HG03521 (cell line): ENCODE measurements at regions not wholly inside any gene's neighbourhood (a gene's known extent, or its start where the extent isn't known, plus 50 kb on each side); places are given as distances from the start of the nearest gene placed in this dataset.
"Not testable (repeated sequence)": the region's sequence is repeated elsewhere in the genome, so short reads cannot be mapped to it uniquely, and the experiment has no call there.

Experiments
- ATAC-seq: cut with Tn5 transposase; IDR thresholded peaks from one replicate; pipeline ENCODE4 v1.9.1; 2021; ENCODE audit warnings: mild to moderate bottlenecking, moderate library complexity; ENCODE audit not compliant: unreplicated experiment

DNA sequence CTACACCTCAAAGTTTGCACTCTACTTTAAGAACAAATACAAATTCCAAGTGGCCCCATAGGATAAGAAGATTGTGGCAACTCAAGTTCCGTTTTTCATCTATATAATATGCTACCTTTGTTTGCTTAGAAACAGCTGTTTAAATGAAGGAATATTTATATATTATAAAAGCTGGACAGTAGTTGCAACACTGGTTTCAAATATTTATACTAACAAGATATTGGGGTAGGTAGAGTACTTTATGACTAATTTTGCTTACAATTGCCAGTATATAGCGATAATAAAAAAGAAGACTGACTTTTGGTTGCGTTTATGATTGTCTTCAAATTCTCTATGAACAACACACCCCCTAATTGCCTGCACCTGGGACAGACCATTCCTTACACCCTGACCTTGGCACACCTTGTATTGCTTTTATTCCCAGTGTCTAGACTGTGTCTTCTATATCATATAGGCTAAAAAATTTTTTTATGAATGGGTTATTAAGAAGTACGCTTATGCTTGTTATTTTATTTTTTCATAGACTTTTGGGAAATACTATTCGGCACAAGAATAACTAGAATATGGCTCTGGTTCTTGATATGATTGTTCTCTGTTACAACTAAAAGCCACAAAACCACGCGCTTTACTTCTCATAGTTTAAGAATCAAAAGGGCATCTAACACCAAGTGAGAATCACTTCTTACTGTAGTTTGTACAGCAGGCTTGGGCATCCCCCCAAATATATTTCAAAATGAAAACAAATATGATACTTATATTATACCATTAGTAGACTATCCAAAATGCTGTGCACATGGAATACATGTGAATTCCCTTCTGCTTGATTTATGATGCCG, 455.4 kb upstream of the DCN start:
- no peak for ATAC-seq

GRCh38 chr12:91636721-91637120, 454.1 kb upstream of the DCN start:
- no peak for ATAC-seq

DNA sequence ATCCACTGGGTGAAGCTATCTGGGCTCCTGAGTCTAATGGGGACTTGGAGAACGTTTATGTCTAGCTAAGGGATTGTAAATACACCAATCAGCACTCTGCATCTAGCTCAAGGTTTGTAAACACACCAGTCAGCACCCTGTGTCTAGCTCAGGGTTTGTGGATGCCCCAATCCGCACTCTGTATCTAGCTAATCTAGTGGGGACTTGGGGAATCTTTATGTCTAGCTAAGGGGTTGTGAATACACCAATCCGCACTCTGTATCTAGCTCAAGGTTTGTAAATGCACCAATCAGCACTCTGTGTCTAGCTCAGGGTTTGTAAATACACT, 451.7 kb upstream of the DCN start:
- ATAC-seq = not testable (repeated sequence)

- no peak for ATAC-seq
Observed at GRCh38 chr12:91633734-91634357, 451.2 kb upstream of the DCN start.

- no peak for ATAC-seq
Observed at GRCh38 chr12:91633206-91633605, 450.6 kb upstream of the DCN start.

GRCh38 chr12:91632042-91632786, 449.6 kb upstream of the DCN start:
- no peak for ATAC-seq

DNA sequence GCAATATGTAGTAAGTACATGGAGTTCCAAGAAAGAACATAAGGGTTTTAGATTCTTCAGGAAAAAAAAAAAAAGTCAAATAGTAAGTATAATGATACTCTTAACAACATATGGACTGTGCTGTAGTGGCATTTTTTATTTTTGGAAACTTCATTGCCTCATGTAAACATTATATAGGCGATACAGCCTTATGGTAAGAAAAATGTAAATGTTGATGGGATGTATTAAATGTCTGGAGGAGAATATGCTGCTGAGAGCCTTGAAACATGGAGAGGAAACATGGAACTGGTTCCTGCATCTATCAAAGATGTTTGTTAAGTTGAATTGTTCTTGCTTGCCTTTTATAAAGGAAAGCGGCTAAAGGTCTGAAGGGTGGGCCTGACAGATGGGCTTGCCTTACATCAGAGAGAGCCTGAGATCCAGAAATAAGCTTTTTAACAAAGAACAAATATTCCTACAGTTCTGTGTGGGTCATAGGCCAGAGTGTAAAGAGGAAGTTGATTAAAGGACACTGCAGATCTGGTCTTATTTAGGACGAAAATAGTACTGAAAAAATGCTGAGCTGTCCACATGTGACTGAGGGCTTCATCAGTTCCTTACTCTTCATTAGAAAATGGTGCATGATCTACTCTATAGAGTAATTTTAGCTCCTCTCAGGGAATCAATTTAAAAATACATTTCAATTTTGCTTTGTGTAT, 448.1 kb upstream of the DCN start:
- no peak for ATAC-seq

DNA sequence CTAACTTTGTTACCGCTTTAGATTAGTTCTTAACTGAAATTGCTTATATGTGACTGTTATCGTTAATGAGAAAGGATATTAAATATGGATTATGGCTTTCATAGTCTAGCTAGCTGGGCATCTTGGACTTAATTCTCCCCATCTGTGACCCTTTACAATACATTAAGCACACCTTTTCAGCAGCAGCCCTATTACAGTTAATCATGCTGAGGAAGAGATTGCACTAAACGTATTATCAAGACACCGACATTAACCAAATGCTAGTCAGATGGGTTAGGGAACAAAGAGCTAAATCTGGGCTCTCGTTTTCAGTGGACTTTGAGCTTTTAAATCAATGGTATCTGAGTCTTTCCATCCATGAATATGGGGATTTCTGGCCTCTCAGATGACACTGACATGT, 447.5 kb upstream of the DCN start:
- no peak for ATAC-seq

GRCh38 chr12:91629440-91629839, 446.8 kb upstream of the DCN start:
- no peak for ATAC-seq

DNA sequence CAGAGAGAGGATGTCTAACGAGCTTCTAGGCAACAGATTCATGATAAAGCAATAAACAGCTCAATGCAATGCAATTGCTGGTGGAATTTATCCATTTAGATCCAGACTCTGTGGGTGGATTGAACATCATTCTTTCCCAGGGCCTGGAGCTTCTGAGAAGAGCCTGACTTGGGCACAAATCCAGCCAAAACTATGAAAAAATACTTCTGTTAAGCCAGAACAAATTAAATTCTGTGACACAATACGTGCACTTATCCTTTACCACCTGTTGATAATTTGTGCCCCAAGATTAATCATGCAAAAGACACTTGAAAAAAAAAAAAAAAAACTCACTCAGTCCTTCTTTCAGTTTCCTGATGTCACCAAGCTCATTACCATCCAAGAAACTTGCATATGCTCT, 446.0 kb upstream of the DCN start:
- no peak for ATAC-seq

- ATAC-seq = no peak
Observed at GRCh38 chr12:91627225-91627624, 444.6 kb upstream of the DCN start.

GRCh38 chr12:91622981-91623380, 440.4 kb upstream of the DCN start:
- no peak for ATAC-seq

DNA sequence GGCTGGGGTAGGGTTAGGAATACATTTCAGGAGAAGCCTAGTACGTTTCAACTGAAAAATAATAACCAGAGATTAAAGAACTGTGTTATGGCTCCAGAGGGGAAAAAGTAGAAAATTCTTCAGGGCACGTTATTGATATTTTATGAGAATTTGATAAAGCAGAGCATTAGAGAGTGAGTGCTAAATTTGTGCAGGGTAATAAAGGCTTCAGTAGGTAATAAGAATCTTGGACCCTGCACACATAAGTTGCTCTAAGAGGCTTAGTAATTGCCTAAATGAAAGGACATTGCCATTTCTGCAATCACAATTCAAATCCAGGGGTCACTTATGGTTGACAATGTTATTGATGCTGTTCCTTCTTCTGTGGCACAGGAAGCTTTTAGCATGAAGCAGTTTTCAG, 439.4 kb upstream of the DCN start:
- no peak for ATAC-seq

DNA sequence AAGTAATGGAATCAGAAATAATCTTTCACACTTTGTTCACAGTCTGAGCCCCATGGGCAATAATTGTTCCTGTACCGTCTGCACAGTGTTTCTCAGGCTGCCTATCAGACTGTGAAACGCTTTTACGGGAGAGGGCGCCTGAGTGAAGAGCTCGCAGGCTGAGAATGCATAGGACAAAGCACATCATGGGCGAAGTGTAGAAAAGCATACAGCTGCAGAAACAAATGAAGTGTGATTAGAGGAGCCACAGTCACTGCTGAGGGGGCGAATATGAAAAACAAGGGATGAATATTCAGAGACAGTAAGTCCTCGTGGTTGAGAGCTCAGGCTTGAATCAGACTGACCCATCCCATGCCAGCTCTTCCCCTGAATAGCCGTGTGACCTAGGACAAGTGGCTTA, 438.4 kb upstream of the DCN start:
- no peak for ATAC-seq

GRCh38 chr12:91620422-91620821, 437.8 kb upstream of the DCN start:
- ATAC-seq = no peak

DNA sequence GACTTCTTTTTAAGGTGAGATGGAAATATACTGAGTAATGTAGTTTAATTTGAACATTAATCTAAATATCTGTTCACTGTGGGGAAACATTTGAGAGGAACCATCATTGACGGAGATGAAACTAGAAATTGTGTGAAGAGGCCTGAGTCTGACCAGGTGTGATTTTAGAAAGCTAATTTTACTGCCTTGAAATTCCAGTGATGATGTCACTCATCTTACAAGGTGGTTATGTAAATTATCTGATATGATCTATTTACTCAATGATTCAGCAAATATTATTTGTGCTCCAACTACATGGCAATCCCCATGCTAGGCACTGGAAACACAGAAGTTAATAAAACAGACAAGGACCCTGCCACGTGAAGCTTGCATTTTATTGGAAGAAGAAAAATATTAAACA, 435.7 kb upstream of the DCN start:
- ATAC-seq = peak; percentile 63

DNA sequence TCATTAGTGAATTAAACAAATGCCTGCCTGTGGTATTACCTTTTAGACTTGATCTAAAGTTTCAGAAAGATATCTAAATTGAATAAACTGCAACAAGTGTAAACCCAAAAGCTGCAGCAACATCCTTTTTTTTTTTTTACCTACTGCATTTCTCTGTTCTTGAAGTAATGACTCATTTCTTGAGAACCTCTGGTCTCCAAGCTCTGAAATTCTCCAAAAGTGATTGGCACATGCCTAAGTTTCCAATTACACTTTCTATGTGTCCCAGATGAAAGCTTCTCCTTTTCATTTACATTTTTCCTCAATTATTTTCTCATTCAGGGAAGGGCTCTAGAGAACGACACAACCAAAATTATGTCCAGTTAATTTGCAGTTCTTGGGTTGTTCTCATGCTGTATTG, 435.2 kb upstream of the DCN start:
- no peak for ATAC-seq

DNA sequence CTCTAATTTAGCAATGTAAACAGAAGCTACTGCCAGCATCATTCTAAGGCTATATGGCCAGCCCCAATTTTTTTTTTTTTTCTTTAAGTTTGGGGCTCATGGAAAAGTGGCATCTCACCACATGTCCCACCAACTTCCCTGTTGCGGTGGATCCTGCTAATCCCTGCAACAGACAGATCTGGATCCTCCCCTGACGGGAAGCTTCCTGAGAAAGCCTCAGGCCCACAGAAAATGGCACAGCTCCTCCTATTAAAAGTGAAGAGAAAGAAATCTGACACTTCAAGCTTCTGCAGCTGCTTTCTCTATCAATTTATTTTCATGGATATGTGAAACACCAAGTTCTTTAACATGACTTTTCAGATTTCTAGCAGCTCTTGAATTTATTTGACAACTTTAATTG, 433.8 kb upstream of the DCN start:
- ATAC-seq = no peak

- ATAC-seq = no peak
Observed at GRCh38 chr12:91613223-91613779, 430.7 kb upstream of the DCN start.

DNA sequence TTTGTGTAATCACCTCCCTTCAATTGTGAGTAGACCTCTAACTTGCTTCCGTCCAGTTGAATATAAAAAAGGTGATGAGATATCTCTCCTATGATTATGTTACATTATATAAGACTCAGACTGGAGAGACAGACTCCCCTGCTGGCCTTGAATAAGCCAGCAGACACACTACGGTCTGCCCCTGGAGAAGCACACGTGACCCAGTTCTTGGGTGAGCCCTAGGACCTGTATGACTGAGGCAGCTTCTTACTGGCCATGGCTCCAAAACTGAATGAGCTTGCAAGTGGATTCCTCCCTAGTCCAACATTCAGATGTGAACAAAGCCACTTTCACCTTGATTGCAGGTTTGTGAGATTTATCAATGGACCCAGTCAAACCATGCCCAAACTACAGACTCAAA, 427.9 kb upstream of the DCN start:
- no peak for ATAC-seq

- ATAC-seq = no peak
Observed at GRCh38 chr12:91609283-91609682, 426.7 kb upstream of the DCN start.
